ENCODE measurements at regions not wholly inside any gene's neighbourhood (a gene's known extent, or its start where the extent isn't known, plus 50 kb on each side); places are given as distances from the start of the nearest gene placed in this dataset.

- no peak for TF ChIP-seq BHLHE40 (IDR thresholded peaks at IDR 0.05; ENCODE audit: low read depth, low read length)
These were observed 96.0 kb upstream of the NEUROD1 start (continued) for GRCh38 chr2:181776336-181776735.

GRCh38 chr2:181777734-181778133, 97.4 kb upstream of the NEUROD1 start:
- no peak overlapping the region for H3K27ac ChIP-seq
- H3K9me3 ChIP-seq: no peaks in the 10 kb centered on the region
- H3K4me1 ChIP-seq: peaks cover 39% of the 10 kb centered on the region
- DNase-seq (ENCODE audit: low read depth in 1 of 2, low spot score in 1 of 2) (no peak), FAIRE-seq (no peak), ATAC-seq (no peak)
- ChIA-PET POLR2A (no interaction called here), CTCF (interaction anchor here (1.9 kb wide), 1 partner anchor 10 kb away, joined by 4 read pairs; no protein-coding TSS in a partner anchor)
- 71% methylated on average over 3 of the region's 3 CpGs for WGBS (ENCODE audit: missing lambda C conversion rate)
- TF ChIP-seq JUN (IDR thresholded peaks at IDR 0.05) (no peak), EP300 (IDR thresholded peaks at IDR 0.05) (no peak), PHF8 (IDR thresholded peaks at IDR 0.05; ENCODE audit: borderline replicate concordance, low read depth) (no peak), USF2 (IDR thresholded peaks at IDR 0.05) (no peak), CHD2 (IDR thresholded peaks at IDR 0.05; ENCODE audit: low read length, partially characterized antibody) (no peak), CBX2 (IDR thresholded peaks at IDR 0.05; ENCODE audit: borderline replicate concordance, low read depth) (no peak), KDM1A (IDR thresholded peaks at IDR 0.05; ENCODE audit: low read depth) (no peak), ZSCAN20 (CRISPR knock-in tag; IDR thresholded peaks at IDR 0.05) (no peak), ESRRA (IDR thresholded peaks at IDR 0.05; ENCODE audit: borderline replicate concordance, low read length) (no peak), ATOH8 (CRISPR knock-in tag; IDR thresholded peaks at IDR 0.05; ENCODE audit: low read depth) (no peak), BCL3 (IDR thresholded peaks at IDR 0.05) (no peak), CTCF (IDR thresholded peaks at IDR 0.05) (no peak), HOXA7 (CRISPR knock-in tag; IDR thresholded peaks at IDR 0.05) (no peak), ZC3H11A (IDR thresholded peaks at IDR 0.05) (no peak), NFE2L2 (conservative IDR thresholded peaks at IDR 0.05; ENCODE audit: low read length) (no peak), HMGXB4 (CRISPR knock-in tag; IDR thresholded peaks at IDR 0.05; ENCODE audit: borderline replicate concordance) (no peak), RARB (CRISPR knock-in tag; IDR thresholded peaks at IDR 0.05) (no peak), EHMT2 (IDR thresholded peaks at IDR 0.05; ENCODE audit: low read depth) (no peak), SREBF2 (IDR thresholded peaks at IDR 0.05) (no peak), RAD21 (conservative IDR thresholded peaks at IDR 0.05 in 1 of 2, IDR thresholded peaks at IDR 0.05 in 1 of 2) (no peak)
- H3K4me3 ChIP-seq: no peak overlapping the region
- no peak overlapping the region for H3K4me2 ChIP-seq
